Activated CD8-positive, alpha-beta T cell treated with anti-CD3 and anti-CD28 coated beads for 36 hours (primary cell): ENCODE measurements at regions not wholly inside any gene's neighbourhood (a gene's known extent, or its start where the extent isn't known, plus 50 kb on each side); places are given as distances from the start of the nearest gene placed in this dataset.

Experiments used
- ATAC-seq: fragments of 200-7000 bp; cut with Tn5 transposase; one replicate; pipeline ENCODE4 v1.10.0; 2021; ENCODE audit warnings: mild to moderate bottlenecking, moderate library complexity
- CTCF ChIA-PET: fragments of 350-600 bp; sonication (Branson Sonifier 250); formaldehyde crosslinking; loops from one replicate; lab custom pipeline; 2021; ENCODE audit warnings: antibody characterized with exemption; lab: Charles Lee
- POLR2A ChIA-PET: fragments of 350-600 bp; sonication (Branson Sonifier 250); formaldehyde crosslinking; loops from one replicate; lab custom pipeline; 2021; ENCODE audit warnings: antibody characterized with exemption; lab: Charles Lee
- DNase-seq: peaks from one replicate; pipeline ENCODE4 v3.0.0-alpha.2; 2020
- H3K27ac Mint-ChIP-seq: one replicate; pipeline ENCODE4 v1.8.0; 2021; ENCODE audit warnings: mild to moderate bottlenecking, mixed read lengths
- H3K27me3 Mint-ChIP-seq: one replicate; pipeline ENCODE4 v1.8.0; 2021; ENCODE audit warnings: mixed read lengths
- H3K36me3 Mint-ChIP-seq: one replicate; pipeline ENCODE4 v1.8.0; 2021; ENCODE audit warnings: low read depth, mixed read lengths
- H3K4me1 Mint-ChIP-seq: one replicate; pipeline ENCODE4 v1.8.0; 2021; ENCODE audit warnings: low read depth, mixed read lengths
- H3K4me3 Mint-ChIP-seq: one replicate; pipeline ENCODE4 v1.8.0; 2021; ENCODE audit warnings: mild to moderate bottlenecking, moderate library complexity, mixed read lengths
- H3K9me3 Mint-ChIP-seq: one replicate; pipeline ENCODE4 v1.8.0; 2021; ENCODE audit warnings: mixed read lengths
- CTCF ChIP-seq: fragments of 200-600 bp; IDR thresholded peaks from one replicate; pipeline ENCODE4 v1.8.0; 2022; ENCODE audit warnings: antibody characterized with exemption, mild to moderate bottlenecking
- intact Hi-C: fragments of 100-400 bp; cut with micrococcal nuclease; formaldehyde crosslinking; loops from one replicate; pipeline ENCODE4 v1.10.0; 2022

- TF ChIP-seq CTCF: no peak
- POLR2A ChIA-PET: no interaction called here
- DNase-seq: no peak
- H3K27ac Mint-ChIP-seq: no peak overlapping the region
- H3K4me1 Mint-ChIP-seq: no peaks in the 10 kb centered on the region
- no peak overlapping the region for H3K4me3 Mint-ChIP-seq
- no peaks in the 10 kb centered on the region for H3K27me3 Mint-ChIP-seq
- no peak for ATAC-seq
- no peaks in the 10 kb centered on the region for H3K36me3 Mint-ChIP-seq
- CTCF ChIA-PET: no interaction called here
- intact Hi-C loops: no loop called here
- peaks cover 22% of the 10 kb centered on the region for H3K9me3 Mint-ChIP-seq
Measured at GRCh38 chr20:6993511-6993910, 226.0 kb downstream of the BMP2 start.

GRCh38 chr20:6994452-6994851 is 227.0 kb downstream of the BMP2 start:
- ChIA-PET POLR2A (no interaction called here), CTCF (no interaction called here)
- Mint-ChIP-seq H3K4me1 (no peaks in the 10 kb centered on the region), H3K9me3 (peaks cover 22% of the 10 kb centered on the region), H3K4me3 (no peak overlapping the region), H3K36me3 (no peaks in the 10 kb centered on the region), H3K27ac (no peak overlapping the region), H3K27me3 (no peaks in the 10 kb centered on the region)
- TF ChIP-seq CTCF: no peak
- intact Hi-C loops: no loop called here
- ATAC-seq (no peak), DNase-seq (no peak)

- intact Hi-C loops: no loop called here
Measured at GRCh38 chr20:6998909-6999308, 231.4 kb downstream of the BMP2 start.

GRCh38 chr20:6999381-6999780 is 231.9 kb downstream of the BMP2 start:
- CTCF ChIA-PET: no interaction called here
- DNase-seq (no peak), ATAC-seq (no peak)
- Mint-ChIP-seq H3K27me3 (no peaks in the 10 kb centered on the region), H3K4me3 (no peak overlapping the region), H3K27ac (no peak overlapping the region), H3K4me1 (no peaks in the 10 kb centered on the region), H3K9me3 (peaks cover 16% of the 10 kb centered on the region), H3K36me3 (no peaks in the 10 kb centered on the region)
- TF ChIP-seq CTCF: no peak
- POLR2A ChIA-PET: interaction anchor here (0.6 kb wide), 1 partner anchor 1894 kb away, joined by 3 read pairs; no protein-coding TSS in a partner anchor
- intact Hi-C loops: no loop called here

More at GRCh38 chr20:6998909-6999308, 231.4 kb downstream of the BMP2 start:
- no peak for DNase-seq
- H3K36me3 Mint-ChIP-seq: no peaks in the 10 kb centered on the region
- H3K9me3 Mint-ChIP-seq: peaks cover 21% of the 10 kb centered on the region
- ChIA-PET POLR2A (interaction anchor here (0.6 kb wide), 1 partner anchor 1894 kb away, joined by 3 read pairs; no protein-coding TSS in a partner anchor), CTCF (no interaction called here)
- no peak overlapping the region for H3K4me3 Mint-ChIP-seq
- no peak overlapping the region for H3K27ac Mint-ChIP-seq
- no peaks in the 10 kb centered on the region for H3K4me1 Mint-ChIP-seq
- H3K27me3 Mint-ChIP-seq: no peaks in the 10 kb centered on the region
- no peak for ATAC-seq
- TF ChIP-seq CTCF: no peak

GRCh38 chr20:7003598-7003997 is 236.1 kb downstream of the BMP2 start:
- ChIA-PET POLR2A (no interaction called here), CTCF (no interaction called here)
- no peak for TF ChIP-seq CTCF
- no peak for DNase-seq
- Mint-ChIP-seq H3K27ac (no peak overlapping the region), H3K4me1 (no peaks in the 10 kb centered on the region), H3K4me3 (no peak overlapping the region), H3K9me3 (peaks cover 18% of the 10 kb centered on the region), H3K36me3 (no peaks in the 10 kb centered on the region), H3K27me3 (no peaks in the 10 kb centered on the region)
- intact Hi-C loops: no loop called here
- ATAC-seq: no peak
